ENCODE measurements at regions not wholly inside any gene's neighbourhood (a gene's known extent, or its start where the extent isn't known, plus 50 kb on each side); places are given as distances from the start of the nearest gene placed in this dataset.

- TF ChIP-seq, protein P1, sequence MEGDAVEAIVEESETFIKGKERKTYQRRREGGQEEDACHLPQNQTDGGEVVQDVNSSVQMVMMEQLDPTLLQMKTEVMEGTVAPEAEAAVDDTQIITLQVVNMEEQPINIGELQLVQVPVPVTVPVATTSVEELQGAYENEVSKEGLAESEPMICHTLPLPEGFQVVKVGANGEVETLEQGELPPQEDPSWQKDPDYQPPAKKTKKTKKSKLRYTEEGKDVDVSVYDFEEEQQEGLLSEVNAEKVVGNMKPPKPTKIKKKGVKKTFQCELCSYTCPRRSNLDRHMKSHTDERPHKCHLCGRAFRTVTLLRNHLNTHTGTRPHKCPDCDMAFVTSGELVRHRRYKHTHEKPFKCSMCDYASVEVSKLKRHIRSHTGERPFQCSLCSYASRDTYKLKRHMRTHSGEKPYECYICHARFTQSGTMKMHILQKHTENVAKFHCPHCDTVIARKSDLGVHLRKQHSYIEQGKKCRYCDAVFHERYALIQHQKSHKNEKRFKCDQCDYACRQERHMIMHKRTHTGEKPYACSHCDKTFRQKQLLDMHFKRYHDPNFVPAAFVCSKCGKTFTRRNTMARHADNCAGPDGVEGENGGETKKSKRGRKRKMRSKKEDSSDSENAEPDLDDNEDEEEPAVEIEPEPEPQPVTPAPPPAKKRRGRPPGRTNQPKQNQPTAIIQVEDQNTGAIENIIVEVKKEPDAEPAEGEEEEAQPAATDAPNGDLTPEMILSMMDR (IDR thresholded peaks at IDR 0.05; ENCODE audit: insufficient read depth, low read length) = no peak
- TF ChIP-seq POLR2AphosphoS5 (IDR thresholded peaks at IDR 0.05; ENCODE audit: low read depth) = no peak
- TF ChIP-seq REST (IDR thresholded peaks at IDR 0.05; ENCODE audit: insufficient replicate concordance, low read depth) = no peak
Measured at GRCh38 chr18:8910843-8911242, 191.7 kb upstream of the NDUFV2 start.

Measured in HL-60 (cell line).